ENCODE measurements at regions not wholly inside any gene's neighbourhood (a gene's known extent, or its start where the extent isn't known, plus 50 kb on each side); places are given as distances from the start of the nearest gene placed in this dataset.
A peak's percentile ranks its signal among the peaks of the same experiment; 100 is the strongest.

- no peak for DNase-seq (ENCODE audit: low spot score)
Measured at GRCh38 chr4:4693258-4693657, 151.4 kb upstream of the STX18 start.

GRCh38 chr4:4690854-4691253 is 149.0 kb upstream of the STX18 start:
- DNase-seq (ENCODE audit: low spot score) = no peak

- DNase-seq (ENCODE audit: low spot score) = no peak
Measured at GRCh38 chr4:4689694-4690440, 148.0 kb upstream of the STX18 start.

GRCh38 chr4:4687935-4688727 is 146.3 kb upstream of the STX18 start:
- no peak for DNase-seq (ENCODE audit: low spot score)

GRCh38 chr4:4687100-4687499 is 145.3 kb upstream of the STX18 start:
- DNase-seq (ENCODE audit: low spot score) = no peak

- DNase-seq (ENCODE audit: low spot score) = no peak
Measured at GRCh38 chr4:4685810-4686795, 144.3 kb upstream of the STX18 start.

- DNase-seq (ENCODE audit: low spot score) = no peak
Measured at GRCh38 chr4:4681653-4682052, 139.8 kb upstream of the STX18 start.

GRCh38 chr4:4680758-4681157 is 138.9 kb upstream of the STX18 start:
- DNase-seq (ENCODE audit: low spot score) = no peak

GRCh38 chr4:4680243-4680642 is 138.4 kb upstream of the STX18 start:
- DNase-seq (ENCODE audit: low spot score) = no peak

- DNase-seq (ENCODE audit: low spot score) = no peak
Measured at GRCh38 chr4:4677556-4678522, 136.0 kb upstream of the STX18 start.

- DNase-seq (ENCODE audit: low spot score) = no peak
Measured at GRCh38 chr4:4675641-4676040, 133.8 kb upstream of the STX18 start.

GRCh38 chr4:4675051-4675581 is 133.3 kb upstream of the STX18 start:
- DNase-seq (ENCODE audit: low spot score) = no peak

GRCh38 chr4:4673070-4673469 is 131.2 kb upstream of the STX18 start:
- DNase-seq (ENCODE audit: low spot score) = peak; percentile 43

- DNase-seq (ENCODE audit: low spot score) = peak; percentile 48
Measured at GRCh38 chr4:4672402-4672801, 130.6 kb upstream of the STX18 start.

GRCh38 chr4:4671774-4672349 is 130.0 kb upstream of the STX18 start:
- no peak for DNase-seq (ENCODE audit: low spot score)

GRCh38 chr4:4670869-4671268 is 129.0 kb upstream of the STX18 start:
- no peak for DNase-seq (ENCODE audit: low spot score)

GRCh38 chr4:4668355-4669210 is 126.7 kb upstream of the STX18 start:
- DNase-seq (ENCODE audit: low spot score) = no peak

GRCh38 chr4:4667622-4668081 is 125.8 kb upstream of the STX18 start:
- DNase-seq (ENCODE audit: low spot score) = no peak
